ENCODE measurements at regions not wholly inside any gene's neighbourhood (a gene's known extent, or its start where the extent isn't known, plus 50 kb on each side); places are given as distances from the start of the nearest gene placed in this dataset.
A peak's percentile ranks its signal among the peaks of the same experiment; 100 is the strongest.

GRCh38 chr2:200056105-200056504, 100.7 kb downstream of the MAIP1 start:
- DNase-seq, result no peak

- no peak for DNase-seq
Observed at GRCh38 chr2:200063155-200063554, 107.8 kb downstream of the MAIP1 start.

GRCh38 chr2:200064879-200065278, 109.5 kb downstream of the MAIP1 start:
- no peak for DNase-seq

- DNase-seq, result peak; percentile 59
Observed at GRCh38 chr2:200065477-200065876, 110.1 kb downstream of the MAIP1 start.

- no peak for DNase-seq
Observed at GRCh38 chr2:200066417-200066816, 111.0 kb downstream of the MAIP1 start.

- DNase-seq, result no peak
Observed at GRCh38 chr2:200068642-200069041, 113.3 kb downstream of the MAIP1 start.

- DNase-seq, result no peak
Observed at GRCh38 chr2:200077210-200077650, 121.8 kb downstream of the MAIP1 start.

- no peak for DNase-seq
Observed at GRCh38 chr2:200077838-200078237, 122.5 kb downstream of the MAIP1 start.

- DNase-seq, result no peak
Observed at GRCh38 chr2:200079356-200079755, 124.0 kb downstream of the MAIP1 start.

- DNase-seq, result no peak
Observed at GRCh38 chr2:200081236-200081635, 125.9 kb downstream of the MAIP1 start.

GRCh38 chr2:200081811-200082210, 126.4 kb downstream of the MAIP1 start:
- no peak for DNase-seq

- no peak for DNase-seq
Observed at GRCh38 chr2:200084036-200084435, 128.7 kb downstream of the MAIP1 start.

- peak; percentile 79 for DNase-seq
Observed at GRCh38 chr2:200086911-200087310, 131.5 kb downstream of the MAIP1 start.

GRCh38 chr2:200087451-200087850, 132.1 kb downstream of the MAIP1 start:
- DNase-seq, result no peak

- no peak for DNase-seq
Observed at GRCh38 chr2:200089040-200089755, 133.8 kb downstream of the MAIP1 start.

- DNase-seq, result no peak
Observed at GRCh38 chr2:200089756-200090109, 134.4 kb downstream of the MAIP1 start.

- DNase-seq, result no peak
Observed at GRCh38 chr2:200090683-200091082, 135.3 kb downstream of the MAIP1 start.

GRCh38 chr2:200091126-200091525, 135.7 kb downstream of the MAIP1 start:
- DNase-seq, result no peak

GRCh38 chr2:200092235-200092634, 136.9 kb downstream of the MAIP1 start:
- no peak for DNase-seq

- DNase-seq, result no peak
Observed at GRCh38 chr2:200095436-200095835, 140.1 kb downstream of the MAIP1 start.

- no peak for DNase-seq
Observed at GRCh38 chr2:200099256-200099655, 143.9 kb downstream of the MAIP1 start.

GRCh38 chr2:200100027-200100426, 144.6 kb downstream of the MAIP1 start:
- no peak for DNase-seq

GRCh38 chr2:200101922-200102321, 146.5 kb downstream of the MAIP1 start:
- DNase-seq, result no peak

- DNase-seq, result no peak
Observed at GRCh38 chr2:200102971-200103370, 147.6 kb downstream of the MAIP1 start.

GRCh38 chr2:200104015-200104414, 148.6 kb downstream of the MAIP1 start:
- no peak for DNase-seq
